Panc1 (cell line): ENCODE measurements at regions not wholly inside any gene's neighbourhood (a gene's known extent, or its start where the extent isn't known, plus 50 kb on each side); places are given as distances from the start of the nearest gene placed in this dataset.

Source experiments
- ATAC-seq: fragments of 200-7000 bp; cut with Tn5 transposase; 2 replicates; pipeline ENCODE4 v1.9.1; 2020; ENCODE audit warnings: mild to moderate bottlenecking, moderate library complexity
- BruUV-seq: library from RNA; stranded (reverse); fragments of 400-500 nt; replicated peaks from 2 replicates; lab custom pipeline; 2021; lab: Mats Ljungman, UMichigan
- CTCF ChIA-PET: fragments of 300-600 bp; sonication (Branson Sonifier 250); formaldehyde crosslinking; loops from one replicate; lab custom pipeline; 2022; ENCODE audit warnings: antibody characterized with exemption; lab: Charles Lee
- POLR2A ChIA-PET: fragments of 300-600 bp; sonication (Branson Sonifier 250); formaldehyde crosslinking; loops from one replicate; lab custom pipeline; 2022; ENCODE audit warnings: antibody characterized with exemption; lab: Charles Lee
- DNase-seq: peaks from one replicate; pipeline ENCODE4 v3.0.0-alpha.2; 2010; ENCODE audit warnings: low read depth, low spot score
- H3K27ac ChIP-seq: 2 replicates; pipeline ENCODE4 v1.5.1; 2011; ENCODE audit warnings: mild to moderate bottlenecking, low read length, inconsistent platforms
- H3K27me3 ChIP-seq: fragments of 200-500 bp; sonication (Bioruptor generic); 2 replicates; pipeline ENCODE4 v1.6.0; 2014; ENCODE audit warnings: low read length, inconsistent platforms; ENCODE audit not compliant: control insufficient read depth, insufficient read depth
- H3K36me3 ChIP-seq: fragments of 200-500 bp; sonication (Bioruptor generic); 2 replicates; pipeline ENCODE4 v1.5.1; 2014; ENCODE audit warnings: inconsistent platforms, mild to moderate bottlenecking, low read length, moderate library complexity; ENCODE audit not compliant: control insufficient read depth, insufficient read depth
- H3K4me1 ChIP-seq: 2 replicates; pipeline ENCODE4 v1.5.1; 2011; ENCODE audit warnings: inconsistent platforms, mild to moderate bottlenecking, low read length, moderate library complexity; ENCODE audit not compliant: control insufficient read depth, insufficient read depth
- H3K4me3 ChIP-seq, 2 experiments: 2 replicates each; pipeline ENCODE4 v1.5.1; 2011 to 2012; ENCODE audit warnings: low read depth in 2 of 2, low read length in 2 of 2, mild to moderate bottlenecking in 2 of 2, inconsistent platforms in 1 of 2, moderate library complexity in 1 of 2
- H3K9me3 ChIP-seq: fragments of 200-500 bp; sonication (Bioruptor generic); 2 replicates; pipeline ENCODE4 v1.5.1; 2014; ENCODE audit warnings: low read depth, mild to moderate bottlenecking, inconsistent platforms, low read length, moderate library complexity; ENCODE audit not compliant: control insufficient read depth, insufficient read depth
- CTCF ChIP-seq: fragments of 450-650 bp; IDR thresholded peaks from 2 replicates; pipeline ENCODE4 v1.5.1; 2017; ENCODE audit warnings: mild to moderate bottlenecking
- POLR2AphosphoS5 ChIP-seq: IDR thresholded peaks from 2 replicates; pipeline ENCODE4 v1.6.1; 2012; ENCODE audit warnings: mild to moderate bottlenecking, low read depth, low read length, moderate library complexity
- REST ChIP-seq, 2 experiments: IDR thresholded peaks; 2 replicates each; pipeline ENCODE4 v1.6.1; 2011 to 2012; ENCODE audit warnings: low read depth in 2 of 2, control low read depth in 1 of 2, low read length in 1 of 2, mild to moderate bottlenecking in 1 of 2, moderate library complexity in 1 of 2; ENCODE audit not compliant: insufficient read depth in 1 of 2
- SIN3A ChIP-seq: IDR thresholded peaks from 2 replicates; pipeline ENCODE4 v1.6.1; 2012; ENCODE audit warnings: low read depth, mild to moderate bottlenecking, low read length, moderate library complexity, borderline replicate concordance; ENCODE audit not compliant: insufficient read depth
- TCF7L2 ChIP-seq: IDR thresholded peaks from 2 replicates; pipeline ENCODE4 v1.6.1; 2011; ENCODE audit warnings: mild to moderate bottlenecking, low read depth, low read length, inconsistent platforms
- in situ Hi-C: cut with HindIII; loops from 2 replicates; pipeline ENCODE4 v1.10.0; 2016; ENCODE audit warnings: low sequenced_read_pairs, low pct_unique_long_range_greater_than_20kb
- intact Hi-C: fragments of 100-400 bp; cut with micrococcal nuclease; formaldehyde crosslinking; loops from one replicate; pipeline ENCODE4 v1.10.0; 2022; ENCODE audit not compliant: unreplicated experiment

GRCh38 chr15:49747340-49747739 is 126.5 kb downstream of the DTWD1 start:
- intact Hi-C loops: no loop called here
- Histone ChIP-seq H3K9me3 (no peaks in the 10 kb centered on the region), H3K27me3 (no peaks in the 10 kb centered on the region), H3K4me3 (no peak overlapping the region), H3K36me3 (no peaks in the 10 kb centered on the region), H3K27ac (no peak overlapping the region), H3K4me1 (no peaks in the 10 kb centered on the region)
- no TSS peak for BruUV-seq
- TF ChIP-seq REST (IDR thresholded peaks at IDR 0.05; ENCODE audit: insufficient read depth in 1 of 2, low read depth in 2 of 2, low read length in 1 of 2): no peak
- no peak for TF ChIP-seq TCF7L2
- no peak for TF ChIP-seq SIN3A
- no peak for TF ChIP-seq CTCF
- TF ChIP-seq POLR2AphosphoS5: no peak
- in situ Hi-C loops: no loop called here
- DNase-seq (no peak), ATAC-seq (no peak)
- CTCF ChIA-PET: no interaction called here
- POLR2A ChIA-PET: no interaction called here

- in situ Hi-C loops: no loop called here
- Histone ChIP-seq H3K9me3 (no peaks in the 10 kb centered on the region), H3K27me3 (no peaks in the 10 kb centered on the region), H3K4me1 (no peaks in the 10 kb centered on the region), H3K27ac (no peak overlapping the region), H3K36me3 (no peaks in the 10 kb centered on the region), H3K4me3 (no peak overlapping the region)
- ChIA-PET CTCF (no interaction called here), POLR2A (no interaction called here)
- intact Hi-C loops: no loop called here
- ATAC-seq (no peak), DNase-seq (no peak)
- no TSS peak for BruUV-seq
- no peak for TF ChIP-seq TCF7L2
- no peak for TF ChIP-seq SIN3A
- no peak for TF ChIP-seq REST (IDR thresholded peaks at IDR 0.05; ENCODE audit: insufficient read depth in 1 of 2, low read depth in 2 of 2, low read length in 1 of 2)
- no peak for TF ChIP-seq POLR2AphosphoS5
- TF ChIP-seq CTCF: no peak
Observed at GRCh38 chr15:49748791-49749190, 127.9 kb downstream of the DTWD1 start.
